ENCODE measurements at regions not wholly inside any gene's neighbourhood (a gene's known extent, or its start where the extent isn't known, plus 50 kb on each side); places are given as distances from the start of the nearest gene placed in this dataset.
A peak's percentile ranks its signal among the peaks of the same experiment; 100 is the strongest.

DNA sequence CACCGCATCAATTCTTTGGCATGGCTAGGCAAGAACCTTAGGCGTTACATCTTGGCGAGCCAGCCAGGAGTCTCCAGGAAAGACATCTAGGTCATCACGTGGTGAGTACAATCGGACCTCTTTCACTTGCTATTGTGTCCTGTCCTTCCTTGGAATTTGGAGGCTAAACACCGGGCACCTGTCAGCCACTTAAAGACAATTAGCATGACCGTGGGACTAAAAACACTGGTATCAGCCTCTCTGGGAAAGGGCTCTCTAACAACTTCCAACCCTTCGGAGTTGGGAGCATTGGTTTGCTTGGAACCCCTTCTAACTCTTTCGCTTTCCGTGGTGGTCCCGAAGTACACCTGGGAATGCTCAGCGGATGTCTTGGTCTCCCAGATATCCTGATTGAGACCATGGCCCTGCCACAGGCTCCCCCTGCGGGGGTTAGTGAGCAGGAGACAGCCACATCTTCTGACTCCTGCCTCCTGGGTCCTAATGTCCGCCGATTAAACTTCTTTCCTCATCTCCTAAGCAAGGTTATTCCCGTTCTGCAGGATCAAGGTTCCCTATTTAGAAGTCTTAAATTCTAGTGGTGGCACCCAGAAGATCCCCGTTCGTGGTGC is 971.7 kb downstream of the FSCB start:
- DNase-seq (no peak), ATAC-seq (no peak)
- Histone ChIP-seq H3K9me3 (peaks cover 0 to 21% of the 10 kb centered on the region in 2 donors), H3K36me3 (no peaks in the 10 kb centered on the region), H3K27ac (no peak overlapping the region), H3K4me3 (no peak overlapping the region), H3K27me3 (no peaks in the 10 kb centered on the region), H3K4me1 (no peaks in the 10 kb centered on the region)
- intact Hi-C loops (cut with DNase I) = no loop called here
- no peak for TF ChIP-seq CTCF (IDR thresholded peaks at IDR 0.05)

DNA sequence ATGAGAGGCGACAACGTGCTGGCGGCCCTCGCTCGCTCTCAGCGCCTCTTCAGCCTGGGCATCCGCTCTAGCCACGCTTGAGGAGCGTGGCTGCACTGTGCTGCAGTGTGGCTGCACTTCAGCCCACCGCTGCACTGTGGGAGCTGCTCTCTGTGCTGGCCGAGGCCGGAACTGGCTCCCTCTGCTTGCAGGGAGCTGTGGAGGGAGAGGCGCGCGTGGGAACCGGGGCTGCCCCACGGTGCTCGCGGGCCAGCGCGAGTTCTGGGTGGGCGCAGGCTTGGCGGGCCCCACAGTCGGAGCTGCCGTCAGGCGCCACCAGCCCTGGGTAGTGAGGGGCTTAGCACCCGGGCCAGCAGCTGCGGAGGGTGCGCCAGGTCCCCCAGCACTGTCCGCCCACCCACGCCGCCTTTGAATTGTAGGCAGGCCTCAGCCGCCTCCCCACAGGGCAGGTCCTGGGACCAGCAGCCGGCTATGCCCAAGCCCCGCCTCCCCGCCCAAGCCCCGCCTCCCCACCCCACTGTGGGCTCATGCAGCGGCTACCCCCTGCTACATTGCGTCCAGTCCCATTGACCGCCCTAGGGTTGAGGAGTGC is 974.2 kb downstream of the FSCB start:
- no peak for DNase-seq
- TF ChIP-seq CTCF (IDR thresholded peaks at IDR 0.05) = no peak
- no peak for ATAC-seq
- Histone ChIP-seq H3K4me1 (no peaks in the 10 kb centered on the region), H3K27me3 (no peaks in the 10 kb centered on the region), H3K27ac (no peak overlapping the region), H3K4me3 (no peak overlapping the region), H3K36me3 (no peaks in the 10 kb centered on the region), H3K9me3 (peaks cover 0 to 21% of the 10 kb centered on the region in 2 donors)
- intact Hi-C loops (cut with DNase I) = no loop called here

DNA sequence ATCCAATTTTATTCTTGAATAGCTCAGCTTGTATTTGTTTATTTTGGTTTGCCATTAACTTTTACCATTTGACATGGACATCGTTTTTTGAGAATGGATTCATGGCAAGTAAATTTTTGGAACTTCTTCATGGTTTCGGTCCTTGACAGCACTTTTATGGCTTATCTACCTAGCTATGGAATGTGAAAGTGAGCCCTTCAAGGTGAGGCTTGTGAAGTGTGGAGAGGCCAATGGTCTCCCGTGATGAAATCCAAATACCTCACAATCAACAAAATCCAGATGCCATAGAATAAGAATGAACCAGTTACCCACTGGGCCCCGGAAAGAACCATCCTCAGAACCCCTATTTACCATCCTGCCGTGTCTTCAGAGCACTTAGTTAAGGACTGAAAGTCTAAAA is 978.8 kb downstream of the FSCB start:
- Histone ChIP-seq H3K27ac (no peak overlapping the region), H3K27me3 (no peaks in the 10 kb centered on the region), H3K4me3 (no peak overlapping the region), H3K4me1 (no peaks in the 10 kb centered on the region), H3K36me3 (no peaks in the 10 kb centered on the region), H3K9me3 (peaks cover 0 to 9% of the 10 kb centered on the region in 2 donors)
- ATAC-seq (peak; percentile 64), DNase-seq (no peak)
- intact Hi-C loops (cut with DNase I) = no loop called here
- TF ChIP-seq CTCF (IDR thresholded peaks at IDR 0.05) = no peak

GRCh38 chr14:43525658-43526057 is 981.4 kb downstream of the FSCB start:
- no peak for TF ChIP-seq CTCF (IDR thresholded peaks at IDR 0.05)
- no peaks in the 10 kb centered on the region for H3K27me3 ChIP-seq
- no peak overlapping the region for H3K27ac ChIP-seq
- H3K4me3 ChIP-seq = no peak overlapping the region
- H3K9me3 ChIP-seq = no peaks in the 10 kb centered on the region
- H3K36me3 ChIP-seq = no peaks in the 10 kb centered on the region
- ATAC-seq (no peak), DNase-seq (no peak)
- intact Hi-C loops (cut with DNase I) = no loop called here
- H3K4me1 ChIP-seq = no peaks in the 10 kb centered on the region

- DNase-seq (peak in 2 of 4 donors; percentile 63 to 77), ATAC-seq (no peak)
- intact Hi-C loops (cut with DNase I) = no loop called here
- H3K36me3 ChIP-seq = no peaks in the 10 kb centered on the region
- no peak overlapping the region for H3K4me3 ChIP-seq
- no peaks in the 10 kb centered on the region for H3K4me1 ChIP-seq
- TF ChIP-seq CTCF (IDR thresholded peaks at IDR 0.05) = no peak
- H3K27me3 ChIP-seq = no peaks in the 10 kb centered on the region
- H3K27ac ChIP-seq = no peak overlapping the region
- H3K9me3 ChIP-seq = no peaks in the 10 kb centered on the region
Measured at GRCh38 chr14:43522901-43523300, 984.2 kb downstream of the FSCB start.
